ENCODE measurements at regions not wholly inside any gene's neighbourhood (a gene's known extent, or its start where the extent isn't known, plus 50 kb on each side); places are given as distances from the start of the nearest gene placed in this dataset.

- no peak for TF ChIP-seq TAF1 (IDR thresholded peaks at IDR 0.05; ENCODE audit: borderline replicate concordance, insufficient read depth, low read length)
- TF ChIP-seq REST (IDR thresholded peaks at IDR 0.05; ENCODE audit: insufficient read depth in 1 of 2, low read depth in 2 of 2, low read length in 2 of 2): no peak
- TF ChIP-seq SIN3A (IDR thresholded peaks at IDR 0.05; ENCODE audit: borderline replicate concordance, insufficient read depth, low read length): no peak
- no peak for TF ChIP-seq FOXP2 (optimal IDR thresholded peaks at IDR 0.05; ENCODE audit: borderline replicate concordance, extremely low read depth, extremely low read length, insufficient read depth)
- TF ChIP-seq POLR2AphosphoS5 (IDR thresholded peaks at IDR 0.05; ENCODE audit: low read depth, low read length): no peak
These were observed 67.2 kb upstream of the LHX1 start for GRCh38 chr17:36869856-36870719.

GRCh38 chr17:36870720-36870999, 66.6 kb upstream of the LHX1 start:
- TF ChIP-seq SIN3A (IDR thresholded peaks at IDR 0.05; ENCODE audit: borderline replicate concordance, insufficient read depth, low read length) (no peak), POLR2AphosphoS5 (IDR thresholded peaks at IDR 0.05; ENCODE audit: low read depth, low read length) (no peak), REST (IDR thresholded peaks at IDR 0.05; ENCODE audit: insufficient read depth in 1 of 2, low read depth in 2 of 2, low read length in 2 of 2) (no peak), TAF1 (IDR thresholded peaks at IDR 0.05; ENCODE audit: borderline replicate concordance, insufficient read depth, low read length) (no peak), FOXP2 (optimal IDR thresholded peaks at IDR 0.05; ENCODE audit: borderline replicate concordance, extremely low read depth, extremely low read length, insufficient read depth) (no peak)

GRCh38 chr17:36875698-36876293, 61.5 kb upstream of the LHX1 start:
- TF ChIP-seq TAF1 (IDR thresholded peaks at IDR 0.05; ENCODE audit: borderline replicate concordance, insufficient read depth, low read length): no peak
- TF ChIP-seq FOXP2 (optimal IDR thresholded peaks at IDR 0.05; ENCODE audit: borderline replicate concordance, extremely low read depth, extremely low read length, insufficient read depth): no peak
- TF ChIP-seq POLR2AphosphoS5 (IDR thresholded peaks at IDR 0.05; ENCODE audit: low read depth, low read length): no peak
- TF ChIP-seq REST (IDR thresholded peaks at IDR 0.05; ENCODE audit: insufficient read depth in 1 of 2, low read depth in 2 of 2, low read length in 2 of 2): no peak
- TF ChIP-seq SIN3A (IDR thresholded peaks at IDR 0.05; ENCODE audit: borderline replicate concordance, insufficient read depth, low read length): no peak

- TF ChIP-seq TAF1 (IDR thresholded peaks at IDR 0.05; ENCODE audit: borderline replicate concordance, insufficient read depth, low read length) (no peak), FOXP2 (optimal IDR thresholded peaks at IDR 0.05; ENCODE audit: borderline replicate concordance, extremely low read depth, extremely low read length, insufficient read depth) (no peak), SIN3A (IDR thresholded peaks at IDR 0.05; ENCODE audit: borderline replicate concordance, insufficient read depth, low read length) (no peak), POLR2AphosphoS5 (IDR thresholded peaks at IDR 0.05; ENCODE audit: low read depth, low read length) (no peak), REST (IDR thresholded peaks at IDR 0.05; ENCODE audit: insufficient read depth in 1 of 2, low read depth in 2 of 2, low read length in 2 of 2) (no peak)
These were observed 60.3 kb upstream of the LHX1 start for GRCh38 chr17:36876966-36877365.
